ENCODE measurements at regions not wholly inside any gene's neighbourhood (a gene's known extent, or its start where the extent isn't known, plus 50 kb on each side); places are given as distances from the start of the nearest gene placed in this dataset.

DNA sequence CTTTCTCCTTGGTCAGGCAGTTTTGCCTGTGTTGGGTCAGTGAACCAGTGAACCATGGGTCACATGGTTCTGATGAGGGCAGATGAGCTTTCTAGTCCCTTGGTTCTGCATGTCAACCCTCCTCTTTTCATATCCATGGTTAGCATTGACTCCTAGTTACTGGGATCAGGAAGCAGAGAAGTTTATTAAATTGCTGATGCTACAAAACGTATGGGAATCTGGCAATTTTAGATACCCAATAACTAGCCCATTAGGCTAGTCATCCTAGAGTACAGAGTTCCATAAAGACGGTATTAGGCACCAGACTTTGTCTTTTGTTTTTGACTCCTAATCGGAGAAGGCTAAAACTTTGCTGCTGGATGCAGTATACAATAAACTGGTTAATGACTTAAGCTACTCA, 273.1 kb downstream of the ATPSCKMT start:
- Histone ChIP-seq H4K5ac (ENCODE audit: insufficient read length, low read depth, low read length) (no peak overlapping the region), H3K14ac (ENCODE audit: insufficient read depth, low read length) (no peak overlapping the region), H2AK5ac (ENCODE audit: insufficient read length, low read length) (no peak overlapping the region), H3T11ph (ENCODE audit: low read length) (no peak overlapping the region), H3K56ac (ENCODE audit: insufficient read length, low read depth, low read length) (no peak overlapping the region), H3K23ac (ENCODE audit: insufficient read length, low read depth, low read length) (no peak overlapping the region), H3K18ac (ENCODE audit: insufficient read length, low read depth, low read length) (no peak overlapping the region), H2BK20ac (ENCODE audit: low read depth, low read length, poor library complexity, severe bottlenecking) (no peak overlapping the region), H3K9ac (ENCODE audit: extremely low read depth, insufficient read length, low read length) (no peak overlapping the region), H3K23me2 (ENCODE audit: insufficient read length, low read depth, low read length, poor library complexity, severe bottlenecking) (no peaks in the 10 kb centered on the region), H3K79me2 (ENCODE audit: insufficient read depth, low read length) (no peaks in the 10 kb centered on the region), H4K8ac (replicated peaks; ENCODE audit: insufficient read length, low read depth, low read length) (no peak overlapping the region), H3K27me3 (ENCODE audit: insufficient read depth, low read length) (no peaks in the 10 kb centered on the region), H3K4me2 (ENCODE audit: insufficient read depth, insufficient read length, low read length) (no peak overlapping the region), H2BK120ac (ENCODE audit: low read depth, low read length, poor library complexity, severe bottlenecking) (no peak overlapping the region), H2BK15ac (ENCODE audit: low read depth, low read length) (no peak overlapping the region), H3K4me1 (ENCODE audit: insufficient read depth, low read length) (no peaks in the 10 kb centered on the region), H3K4ac (ENCODE audit: low read depth, low read length) (no peak overlapping the region), H3K9me3 (ENCODE audit: control insufficient read depth, low read depth, low read length) (no peaks in the 10 kb centered on the region), H3K27ac (ENCODE audit: insufficient read length, low read depth, low read length) (no peak overlapping the region), H2AFZ (ENCODE audit: low read length) (no peak overlapping the region), H4K20me1 (ENCODE audit: control insufficient read depth, insufficient read depth, insufficient read length) (no peaks in the 10 kb centered on the region), H4K91ac (ENCODE audit: insufficient read length, low read depth, low read length) (no peak overlapping the region), H2BK12ac (ENCODE audit: insufficient read length, low read depth, low read length) (no peak overlapping the region), H3K79me1 (ENCODE audit: insufficient read depth, low read depth, low read length, poor library complexity, severe bottlenecking) (no peaks in the 10 kb centered on the region), H2BK5ac (ENCODE audit: insufficient read length, low read length) (no peak overlapping the region)
- TF ChIP-seq, protein P1, sequence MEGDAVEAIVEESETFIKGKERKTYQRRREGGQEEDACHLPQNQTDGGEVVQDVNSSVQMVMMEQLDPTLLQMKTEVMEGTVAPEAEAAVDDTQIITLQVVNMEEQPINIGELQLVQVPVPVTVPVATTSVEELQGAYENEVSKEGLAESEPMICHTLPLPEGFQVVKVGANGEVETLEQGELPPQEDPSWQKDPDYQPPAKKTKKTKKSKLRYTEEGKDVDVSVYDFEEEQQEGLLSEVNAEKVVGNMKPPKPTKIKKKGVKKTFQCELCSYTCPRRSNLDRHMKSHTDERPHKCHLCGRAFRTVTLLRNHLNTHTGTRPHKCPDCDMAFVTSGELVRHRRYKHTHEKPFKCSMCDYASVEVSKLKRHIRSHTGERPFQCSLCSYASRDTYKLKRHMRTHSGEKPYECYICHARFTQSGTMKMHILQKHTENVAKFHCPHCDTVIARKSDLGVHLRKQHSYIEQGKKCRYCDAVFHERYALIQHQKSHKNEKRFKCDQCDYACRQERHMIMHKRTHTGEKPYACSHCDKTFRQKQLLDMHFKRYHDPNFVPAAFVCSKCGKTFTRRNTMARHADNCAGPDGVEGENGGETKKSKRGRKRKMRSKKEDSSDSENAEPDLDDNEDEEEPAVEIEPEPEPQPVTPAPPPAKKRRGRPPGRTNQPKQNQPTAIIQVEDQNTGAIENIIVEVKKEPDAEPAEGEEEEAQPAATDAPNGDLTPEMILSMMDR (conservative IDR thresholded peaks at IDR 0.05): no peak
- no peak for DNase-seq
- peaks cover 4% of the 10 kb centered on the region in 2 experiments; a peak in 3 of 4 replicates for H3K4me1 Mint-ChIP-seq
- H3K27me3 Mint-ChIP-seq (ENCODE audit: low read depth): no peaks in the 10 kb centered on the region
- no peaks in the 10 kb centered on the region for H3K9me3 Mint-ChIP-seq
- no peak overlapping the region for H3K27ac Mint-ChIP-seq
- no CpG with 5 or more reads among the region's 3 CpGs for WGBS (ENCODE audit: extremely low coverage, insufficient read length, low lambda C conversion rate)
- no peaks in the 10 kb centered on the region for H3K36me3 Mint-ChIP-seq (ENCODE audit: insufficient read depth in 1 of 3, low read depth in 3 of 3)
- no peak overlapping the region for H3K4me3 Mint-ChIP-seq
